Astrocyte (in vitro differentiated cells and primary cell): ENCODE measurements at regions not wholly inside any gene's neighbourhood (a gene's known extent, or its start where the extent isn't known, plus 50 kb on each side); places are given as distances from the start of the nearest gene placed in this dataset.

Experiments used
- DNase-seq: peaks from one replicate; pipeline ENCODE4 v3.0.0-alpha.2; 2010; ENCODE audit warnings: low read depth
- FAIRE-seq: peaks from 2 replicates; lab custom pipeline; 2011; peaks lifted over from hg19 to GRCh38; lab: Jason Lieb, UNC
- H2AFZ ChIP-seq: 2 replicates; pipeline ENCODE4 v1.6.0; 2012; ENCODE audit warnings: low read depth, low read length, inconsistent platforms
- H3K27ac ChIP-seq: 2 replicates; pipeline ENCODE4 v1.5.1; 2011; ENCODE audit warnings: low read depth, low read length, inconsistent platforms
- H3K27me3 ChIP-seq: 2 replicates; pipeline ENCODE4 v1.6.0; 2011; ENCODE audit warnings: low read length, inconsistent platforms; ENCODE audit not compliant: insufficient read depth
- H3K36me3 ChIP-seq: 2 replicates; pipeline ENCODE4 v1.5.1; 2011; ENCODE audit warnings: low read length, inconsistent platforms; ENCODE audit not compliant: insufficient read depth
- H3K4me1 ChIP-seq: 2 replicates; pipeline ENCODE4 v1.5.1; 2011; ENCODE audit warnings: low read length, inconsistent platforms; ENCODE audit not compliant: insufficient read depth
- H3K4me2 ChIP-seq: 2 replicates; pipeline ENCODE4 v1.6.0; 2012; ENCODE audit warnings: low read length, inconsistent platforms
- H3K4me3 ChIP-seq: 2 replicates; pipeline ENCODE4 v1.5.1; 2011; ENCODE audit warnings: low read depth, mild to moderate bottlenecking, low read length, inconsistent platforms; ENCODE audit not compliant: insufficient read depth
- H3K79me2 ChIP-seq: 2 replicates; pipeline ENCODE4 v1.6.0; 2012; ENCODE audit warnings: mild to moderate bottlenecking, low read length, inconsistent platforms; ENCODE audit not compliant: insufficient read depth
- H3K9ac ChIP-seq: 2 replicates; pipeline ENCODE4 v1.6.0; 2012; ENCODE audit warnings: mild to moderate bottlenecking, low read length, inconsistent platforms
- H3K9me3 ChIP-seq: 2 replicates; pipeline ENCODE4 v1.5.1; 2012; ENCODE audit warnings: low read depth, mild to moderate bottlenecking, low read length, inconsistent platforms; ENCODE audit not compliant: insufficient read depth
- H4K20me1 ChIP-seq: 2 replicates; pipeline ENCODE4 v1.6.0; 2012; ENCODE audit warnings: low read length, inconsistent platforms; ENCODE audit not compliant: insufficient read depth
- H3K27ac Mint-ChIP-seq: one replicate; pipeline ENCODE4 v1.8.0; 2021; ENCODE audit warnings: mild to moderate bottlenecking, mixed read lengths; ENCODE audit not compliant: unreplicated experiment
- H3K27me3 Mint-ChIP-seq: one replicate; pipeline ENCODE4 v1.8.0; 2021; ENCODE audit warnings: low read depth, mixed read lengths; ENCODE audit not compliant: unreplicated experiment
- H3K36me3 Mint-ChIP-seq: one replicate; pipeline ENCODE4 v1.8.0; 2021; ENCODE audit warnings: low read depth, mixed read lengths; ENCODE audit not compliant: unreplicated experiment
- H3K4me1 Mint-ChIP-seq: one replicate; pipeline ENCODE4 v1.8.0; 2021; ENCODE audit warnings: low read depth, mixed read lengths; ENCODE audit not compliant: unreplicated experiment
- H3K4me3 Mint-ChIP-seq: one replicate; pipeline ENCODE4 v1.8.0; 2021; ENCODE audit warnings: mild to moderate bottlenecking, moderate library complexity, mixed read lengths; ENCODE audit not compliant: unreplicated experiment
- H3K9me3 Mint-ChIP-seq: one replicate; pipeline ENCODE4 v1.8.0; 2021; ENCODE audit warnings: mild to moderate bottlenecking, mixed read lengths; ENCODE audit not compliant: unreplicated experiment
- CTCF ChIP-seq: IDR thresholded peaks from 2 replicates; pipeline ENCODE4 v1.5.1; 2011; ENCODE audit warnings: low read depth, mild to moderate bottlenecking, inconsistent platforms, low read length, moderate library complexity; ENCODE audit not compliant: insufficient read depth
- EZH2 ChIP-seq: IDR thresholded peaks from 2 replicates; pipeline ENCODE4 v1.6.1; 2012; ENCODE audit warnings: mild to moderate bottlenecking, low read length, inconsistent platforms; ENCODE audit not compliant: insufficient read depth

GRCh38 chr2:14424478-14425390, 207.8 kb upstream of the LRATD1 start:
- Histone ChIP-seq H3K9me3 (no peaks in the 10 kb centered on the region), H3K9ac (no peak overlapping the region), H3K79me2 (no peaks in the 10 kb centered on the region), H3K27ac (no peak overlapping the region), H3K27me3 (no peaks in the 10 kb centered on the region), H4K20me1 (no peaks in the 10 kb centered on the region), H3K4me1 (peaks cover 3% of the 10 kb centered on the region), H3K36me3 (no peaks in the 10 kb centered on the region), H2AFZ (no peak overlapping the region), H3K4me2 (no peak overlapping the region), H3K4me3 (no peak overlapping the region)
- Mint-ChIP-seq H3K4me3 (no peak overlapping the region), H3K4me1 (peaks cover 23% of the 10 kb centered on the region), H3K36me3 (no peaks in the 10 kb centered on the region), H3K9me3 (no peaks in the 10 kb centered on the region), H3K27me3 (peaks cover under 1% of the 10 kb centered on the region), H3K27ac (no peak overlapping the region)
- DNase-seq (no peak), FAIRE-seq (no peak)
- no peak for TF ChIP-seq CTCF
- no peak for TF ChIP-seq EZH2

GRCh38 chr2:14425869-14426268, 206.6 kb upstream of the LRATD1 start:
- DNase-seq (no peak), FAIRE-seq (no peak)
- no peak overlapping the region for H2AFZ ChIP-seq
- H3K36me3 Mint-ChIP-seq = no peaks in the 10 kb centered on the region
- no peak overlapping the region for H3K4me3 Mint-ChIP-seq
- H3K4me1 Mint-ChIP-seq = peaks cover 13% of the 10 kb centered on the region
- no peak overlapping the region for H3K27ac Mint-ChIP-seq
- H3K9ac ChIP-seq = no peak overlapping the region
- no peaks in the 10 kb centered on the region for H3K79me2 ChIP-seq
- H3K4me3 ChIP-seq = no peak overlapping the region
- H3K9me3 ChIP-seq = no peaks in the 10 kb centered on the region
- H3K27me3 Mint-ChIP-seq = peaks cover 3% of the 10 kb centered on the region
- no peaks in the 10 kb centered on the region for H3K36me3 ChIP-seq
- H3K4me1 ChIP-seq = peaks cover under 1% of the 10 kb centered on the region
- H3K9me3 Mint-ChIP-seq = no peaks in the 10 kb centered on the region
- no peaks in the 10 kb centered on the region for H3K27me3 ChIP-seq
- TF ChIP-seq CTCF = no peak
- TF ChIP-seq EZH2 = no peak
- no peaks in the 10 kb centered on the region for H4K20me1 ChIP-seq
- no peak overlapping the region for H3K4me2 ChIP-seq
- H3K27ac ChIP-seq = no peak overlapping the region

- no peaks in the 10 kb centered on the region for H3K36me3 ChIP-seq
- H3K4me2 ChIP-seq = no peak overlapping the region
- no peak overlapping the region for H3K4me3 Mint-ChIP-seq
- no peak overlapping the region for H3K27ac ChIP-seq
- no peak overlapping the region for H3K9ac ChIP-seq
- H3K4me3 ChIP-seq = no peak overlapping the region
- H3K36me3 Mint-ChIP-seq = no peaks in the 10 kb centered on the region
- no peaks in the 10 kb centered on the region for H3K27me3 ChIP-seq
- H2AFZ ChIP-seq = no peak overlapping the region
- no peaks in the 10 kb centered on the region for H3K79me2 ChIP-seq
- TF ChIP-seq EZH2 = no peak
- no peak for TF ChIP-seq CTCF
- H3K4me1 ChIP-seq = no peaks in the 10 kb centered on the region
- FAIRE-seq = no peak
- H3K4me1 Mint-ChIP-seq = peaks cover 6% of the 10 kb centered on the region
- no peak overlapping the region for H3K27ac Mint-ChIP-seq
- H4K20me1 ChIP-seq = no peaks in the 10 kb centered on the region
- H3K27me3 Mint-ChIP-seq = peaks cover 3% of the 10 kb centered on the region
- H3K9me3 Mint-ChIP-seq = no peaks in the 10 kb centered on the region
- H3K9me3 ChIP-seq = no peaks in the 10 kb centered on the region
- DNase-seq = peak; percentile 90
These were observed 204.5 kb upstream of the LRATD1 start for GRCh38 chr2:14428056-14428455.
